ENCODE measurements at regions not wholly inside any gene's neighbourhood (a gene's known extent, or its start where the extent isn't known, plus 50 kb on each side); places are given as distances from the start of the nearest gene placed in this dataset.

DNA sequence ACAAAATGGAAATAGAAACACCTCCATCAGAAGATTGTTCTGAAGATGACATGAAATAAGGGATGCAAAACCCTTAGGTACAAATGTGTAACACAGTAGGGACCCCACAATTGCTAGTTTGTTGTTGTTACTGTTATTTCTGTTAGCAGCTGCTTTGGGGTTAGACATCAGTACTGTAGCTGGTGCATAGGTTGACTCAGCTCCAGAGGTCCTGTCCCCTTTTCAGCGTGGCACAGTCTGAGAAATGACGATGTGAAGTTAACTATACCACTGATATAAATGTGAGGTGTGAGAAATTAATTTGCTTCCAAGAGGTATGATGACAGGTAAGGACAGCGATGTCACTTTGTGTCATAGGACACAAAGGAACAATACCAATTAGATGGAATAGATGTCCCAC lies 384.6 kb upstream of the KLF4 start:
- Histone ChIP-seq H3K27me3 (ENCODE audit: control insufficient read depth, extremely low read depth, insufficient read depth, low read length) (no peaks in the 10 kb centered on the region), H3K9me3 (ENCODE audit: control insufficient read depth, low read depth, low read length) (no peaks in the 10 kb centered on the region), H3K4me3 (ENCODE audit: control insufficient read depth in 2 of 3, extremely low read depth in 1 of 3, insufficient read depth in 2 of 3, low read depth in 1 of 3, low read length in 3 of 3) (no peak overlapping the region), H3K36me3 (ENCODE audit: control insufficient read depth in 2 of 2, extremely low read depth in 1 of 2, insufficient read depth in 2 of 2, low read length in 2 of 2) (no peaks in the 10 kb centered on the region), H3K27ac (ENCODE audit: control insufficient read depth, insufficient read depth, low read length) (no peak overlapping the region), H3K9ac (ENCODE audit: control insufficient read depth, extremely low read depth, insufficient read depth, low read length) (no peak overlapping the region), H3K4me2 (ENCODE audit: control insufficient read depth, extremely low read depth, insufficient read depth, low read depth, low read length) (no peak overlapping the region), H3K9me1 (ENCODE audit: control insufficient read depth, extremely low read depth, insufficient read depth, low read length) (no peaks in the 10 kb centered on the region), H3K79me2 (ENCODE audit: control insufficient read depth, insufficient read depth, low read length) (no peaks in the 10 kb centered on the region), H2AFZ (ENCODE audit: control insufficient read depth, low read length) (no peak overlapping the region), H3K4me1 (ENCODE audit: control insufficient read depth, extremely low read depth, insufficient read depth, low read length) (no peaks in the 10 kb centered on the region), H4K20me1 (ENCODE audit: control insufficient read depth, extremely low read depth, insufficient read depth, low read length) (no peaks in the 10 kb centered on the region)
- no peak for TF ChIP-seq EZH2 (IDR thresholded peaks at IDR 0.05; ENCODE audit: low read length)
- TF ChIP-seq, protein P1, sequence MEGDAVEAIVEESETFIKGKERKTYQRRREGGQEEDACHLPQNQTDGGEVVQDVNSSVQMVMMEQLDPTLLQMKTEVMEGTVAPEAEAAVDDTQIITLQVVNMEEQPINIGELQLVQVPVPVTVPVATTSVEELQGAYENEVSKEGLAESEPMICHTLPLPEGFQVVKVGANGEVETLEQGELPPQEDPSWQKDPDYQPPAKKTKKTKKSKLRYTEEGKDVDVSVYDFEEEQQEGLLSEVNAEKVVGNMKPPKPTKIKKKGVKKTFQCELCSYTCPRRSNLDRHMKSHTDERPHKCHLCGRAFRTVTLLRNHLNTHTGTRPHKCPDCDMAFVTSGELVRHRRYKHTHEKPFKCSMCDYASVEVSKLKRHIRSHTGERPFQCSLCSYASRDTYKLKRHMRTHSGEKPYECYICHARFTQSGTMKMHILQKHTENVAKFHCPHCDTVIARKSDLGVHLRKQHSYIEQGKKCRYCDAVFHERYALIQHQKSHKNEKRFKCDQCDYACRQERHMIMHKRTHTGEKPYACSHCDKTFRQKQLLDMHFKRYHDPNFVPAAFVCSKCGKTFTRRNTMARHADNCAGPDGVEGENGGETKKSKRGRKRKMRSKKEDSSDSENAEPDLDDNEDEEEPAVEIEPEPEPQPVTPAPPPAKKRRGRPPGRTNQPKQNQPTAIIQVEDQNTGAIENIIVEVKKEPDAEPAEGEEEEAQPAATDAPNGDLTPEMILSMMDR (optimal IDR thresholded peaks at IDR 0.05 in 1 of 3, IDR thresholded peaks at IDR 0.05 in 1 of 3, conservative IDR thresholded peaks at IDR 0.05 in 1 of 3; ENCODE audit: extremely low read depth in 1 of 3, insufficient read depth in 2 of 3, low read length in 3 of 3): no peak
- FAIRE-seq (no peak), DNase-seq (ENCODE audit: low read depth, low spot score) (no peak)
- dilution Hi-C loops (cut with MboI; ENCODE audit: extremely low pct_ligation_motif_present, low sequenced_read_pairs): no loop called here

DNA sequence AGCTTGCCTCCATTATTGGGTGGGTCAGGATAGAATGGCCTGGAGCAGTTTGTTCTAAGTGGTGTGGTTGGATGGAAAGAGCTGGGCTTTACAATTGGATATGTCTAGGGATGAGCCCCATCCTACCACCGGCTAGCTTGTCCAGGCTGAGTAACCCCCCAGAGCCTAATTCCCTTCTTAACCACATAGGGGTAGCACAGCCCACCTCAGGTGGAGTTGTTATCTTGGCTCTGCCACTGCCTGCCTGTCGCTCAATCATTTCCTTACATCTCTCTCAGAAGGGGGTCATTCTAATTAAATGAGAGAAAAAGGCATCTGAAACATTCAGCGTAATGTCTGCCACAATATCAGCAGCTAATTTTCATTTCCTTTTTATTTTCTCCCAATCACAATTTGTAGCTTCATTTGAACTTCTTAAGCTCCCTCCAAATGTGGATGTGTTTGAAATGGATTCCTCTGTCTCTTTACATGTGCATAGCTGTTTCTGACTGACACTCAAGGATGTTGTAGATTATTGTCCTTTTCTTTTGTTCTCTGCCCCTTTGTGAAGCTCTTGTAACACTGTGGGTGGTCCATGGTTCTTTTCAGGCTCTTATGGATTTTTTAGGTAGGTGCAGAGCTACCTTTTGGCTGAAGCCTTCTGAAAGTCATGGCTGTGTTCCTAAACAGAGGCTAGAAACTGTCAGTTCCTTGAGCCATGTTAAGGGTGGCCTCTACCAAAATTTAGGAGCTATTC lies 383.1 kb upstream of the KLF4 start:
- dilution Hi-C loops (cut with MboI; ENCODE audit: extremely low pct_ligation_motif_present, low sequenced_read_pairs): no loop called here

More for the DNA sequence above, 383.1 kb upstream of the KLF4 start:
- no peaks in the 10 kb centered on the region for H3K4me1 ChIP-seq (ENCODE audit: control insufficient read depth, extremely low read depth, insufficient read depth, low read length)
- DNase-seq (ENCODE audit: low read depth, low spot score) (no peak), FAIRE-seq (no peak)
- H3K9ac ChIP-seq (ENCODE audit: control insufficient read depth, extremely low read depth, insufficient read depth, low read length): no peak overlapping the region
- H3K27ac ChIP-seq (ENCODE audit: control insufficient read depth, insufficient read depth, low read length): no peak overlapping the region
- no peaks in the 10 kb centered on the region for H4K20me1 ChIP-seq (ENCODE audit: control insufficient read depth, extremely low read depth, insufficient read depth, low read length)
- H3K79me2 ChIP-seq (ENCODE audit: control insufficient read depth, insufficient read depth, low read length): no peaks in the 10 kb centered on the region
- H3K9me1 ChIP-seq (ENCODE audit: control insufficient read depth, extremely low read depth, insufficient read depth, low read length): no peaks in the 10 kb centered on the region
- H3K27me3 ChIP-seq (ENCODE audit: control insufficient read depth, extremely low read depth, insufficient read depth, low read length): no peaks in the 10 kb centered on the region
- H3K4me3 ChIP-seq (ENCODE audit: control insufficient read depth in 2 of 3, extremely low read depth in 1 of 3, insufficient read depth in 2 of 3, low read depth in 1 of 3, low read length in 3 of 3): no peak overlapping the region
- H3K4me2 ChIP-seq (ENCODE audit: control insufficient read depth, extremely low read depth, insufficient read depth, low read depth, low read length): no peak overlapping the region
- no peaks in the 10 kb centered on the region for H3K9me3 ChIP-seq (ENCODE audit: control insufficient read depth, low read depth, low read length)
- TF ChIP-seq EZH2 (IDR thresholded peaks at IDR 0.05; ENCODE audit: low read length): no peak
- TF ChIP-seq, protein P1 (optimal IDR thresholded peaks at IDR 0.05 in 1 of 3, IDR thresholded peaks at IDR 0.05 in 1 of 3, conservative IDR thresholded peaks at IDR 0.05 in 1 of 3; ENCODE audit: extremely low read depth in 1 of 3, insufficient read depth in 2 of 3, low read length in 3 of 3): no peak
- H3K36me3 ChIP-seq (ENCODE audit: control insufficient read depth in 2 of 2, extremely low read depth in 1 of 2, insufficient read depth in 2 of 2, low read length in 2 of 2): no peaks in the 10 kb centered on the region
- H2AFZ ChIP-seq (ENCODE audit: control insufficient read depth, low read length): no peak overlapping the region

Measured in keratinocyte (primary cell).